AG09309 (cell line): ENCODE measurements at regions not wholly inside any gene's neighbourhood (a gene's known extent, or its start where the extent isn't known, plus 50 kb on each side); places are given as distances from the start of the nearest gene placed in this dataset.
A peak's percentile ranks its signal among the peaks of the same experiment; 100 is the strongest.

ENCODE experiments used
- DNase-seq: peaks from one replicate; pipeline ENCODE4 v3.0.0-alpha.2; 2010; ENCODE audit warnings: low read depth
- H3K4me3 ChIP-seq: 2 replicates; pipeline ENCODE4 v1.5.1; 2011; ENCODE audit warnings: mild to moderate bottlenecking, low read depth, low read length, moderate library complexity; ENCODE audit not compliant: control insufficient read depth
- TF ChIP-seq, protein P1 (sequence below): IDR thresholded peaks from 2 replicates; pipeline ENCODE4 v1.5.1; 2011; ENCODE audit warnings: mild to moderate bottlenecking, low read depth, low read length, inconsistent platforms; ENCODE audit not compliant: insufficient read depth, control insufficient read depth; ENCODE audit errors: missing control alignments

DNA sequence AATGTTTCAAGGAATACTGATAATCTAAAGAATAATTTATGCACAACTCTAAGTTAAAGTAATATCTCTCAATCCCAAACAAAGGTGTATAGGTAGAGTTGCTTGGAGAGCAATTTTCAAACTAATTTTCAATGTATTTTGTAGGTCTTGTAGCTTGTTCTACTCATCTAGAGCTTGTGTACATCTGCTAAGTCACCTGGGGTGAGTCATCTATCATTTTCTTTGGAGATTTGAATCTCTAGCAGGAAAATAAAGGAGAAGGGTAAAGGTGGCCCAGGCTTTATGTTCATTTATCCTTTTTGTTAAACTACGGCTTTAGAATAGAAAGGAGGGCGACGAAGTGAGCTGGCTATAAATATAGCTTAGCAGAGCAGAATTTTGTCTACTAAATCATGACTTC lies 76.8 kb upstream of the THUMPD2 start:
- no peak for DNase-seq
- no peak overlapping the region for H3K4me3 ChIP-seq
- TF ChIP-seq, protein P1, sequence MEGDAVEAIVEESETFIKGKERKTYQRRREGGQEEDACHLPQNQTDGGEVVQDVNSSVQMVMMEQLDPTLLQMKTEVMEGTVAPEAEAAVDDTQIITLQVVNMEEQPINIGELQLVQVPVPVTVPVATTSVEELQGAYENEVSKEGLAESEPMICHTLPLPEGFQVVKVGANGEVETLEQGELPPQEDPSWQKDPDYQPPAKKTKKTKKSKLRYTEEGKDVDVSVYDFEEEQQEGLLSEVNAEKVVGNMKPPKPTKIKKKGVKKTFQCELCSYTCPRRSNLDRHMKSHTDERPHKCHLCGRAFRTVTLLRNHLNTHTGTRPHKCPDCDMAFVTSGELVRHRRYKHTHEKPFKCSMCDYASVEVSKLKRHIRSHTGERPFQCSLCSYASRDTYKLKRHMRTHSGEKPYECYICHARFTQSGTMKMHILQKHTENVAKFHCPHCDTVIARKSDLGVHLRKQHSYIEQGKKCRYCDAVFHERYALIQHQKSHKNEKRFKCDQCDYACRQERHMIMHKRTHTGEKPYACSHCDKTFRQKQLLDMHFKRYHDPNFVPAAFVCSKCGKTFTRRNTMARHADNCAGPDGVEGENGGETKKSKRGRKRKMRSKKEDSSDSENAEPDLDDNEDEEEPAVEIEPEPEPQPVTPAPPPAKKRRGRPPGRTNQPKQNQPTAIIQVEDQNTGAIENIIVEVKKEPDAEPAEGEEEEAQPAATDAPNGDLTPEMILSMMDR: no peak

DNA sequence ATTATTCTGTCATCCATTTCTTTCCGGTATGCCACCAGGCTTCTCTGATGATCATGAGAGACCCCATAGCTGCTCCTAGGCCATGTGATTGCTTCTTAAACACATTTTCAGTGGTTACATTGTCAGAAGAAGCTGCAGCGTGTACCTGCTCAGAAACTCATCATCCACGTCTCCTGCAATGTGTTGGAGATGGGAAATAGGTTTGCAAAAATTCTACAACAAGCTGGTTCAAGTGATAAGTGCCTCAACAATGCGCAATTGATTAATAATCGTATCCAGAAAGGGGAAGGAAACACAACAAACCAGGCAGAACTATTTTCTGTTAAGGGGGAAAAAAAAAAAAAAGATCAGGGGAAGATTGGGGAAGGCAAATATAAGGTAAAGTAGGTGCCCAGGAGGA lies 75.7 kb upstream of the THUMPD2 start:
- no peak for DNase-seq
- H3K4me3 ChIP-seq: no peak overlapping the region
- TF ChIP-seq, protein P1: no peak

DNA sequence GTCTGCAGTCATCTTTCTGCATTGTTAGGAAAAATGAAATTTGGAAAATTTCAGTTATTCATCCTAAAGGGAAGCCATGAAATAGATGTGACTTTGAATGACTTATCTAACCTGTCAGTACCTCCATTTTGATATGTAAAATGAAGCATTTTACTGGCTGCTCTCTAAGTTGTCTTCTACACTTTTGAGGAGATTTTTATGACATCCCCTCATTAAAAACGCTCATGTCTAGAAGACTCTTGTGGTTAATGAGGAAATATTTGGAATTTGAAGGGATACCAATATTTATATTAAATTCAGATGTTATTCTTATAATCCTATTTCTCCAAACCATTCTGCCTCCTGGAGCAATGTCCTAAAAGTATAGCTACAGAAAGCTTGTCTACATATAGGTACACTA lies 73.8 kb upstream of the THUMPD2 start:
- no peak for DNase-seq
- no peak overlapping the region for H3K4me3 ChIP-seq
- TF ChIP-seq, protein P1: no peak

DNA sequence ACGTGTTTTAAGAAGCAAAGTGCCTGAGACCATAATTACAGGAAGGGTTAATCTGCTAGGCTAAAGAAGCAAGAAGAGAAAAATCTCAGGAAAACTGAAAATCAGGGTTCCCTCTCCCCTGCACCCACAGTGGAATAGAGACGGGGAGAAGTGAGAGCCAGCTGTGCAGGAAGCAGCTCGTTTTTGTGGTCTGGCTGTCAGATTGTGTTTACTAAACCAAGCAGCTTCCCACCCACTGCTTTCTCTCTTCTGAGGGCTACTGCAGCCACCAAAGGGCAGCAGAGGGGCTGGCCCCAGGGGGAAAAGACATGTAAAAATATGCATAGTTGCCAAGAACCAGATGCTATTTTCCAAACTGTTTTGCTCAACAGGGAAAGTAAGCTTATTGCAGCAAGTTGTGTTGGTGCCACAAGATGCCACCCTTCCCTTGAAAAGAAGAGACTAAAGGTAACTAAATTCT lies 72.6 kb upstream of the THUMPD2 start:
- TF ChIP-seq, protein P1: peak; percentile 49
- no peak overlapping the region for H3K4me3 ChIP-seq
- peak; percentile 74 for DNase-seq

DNA sequence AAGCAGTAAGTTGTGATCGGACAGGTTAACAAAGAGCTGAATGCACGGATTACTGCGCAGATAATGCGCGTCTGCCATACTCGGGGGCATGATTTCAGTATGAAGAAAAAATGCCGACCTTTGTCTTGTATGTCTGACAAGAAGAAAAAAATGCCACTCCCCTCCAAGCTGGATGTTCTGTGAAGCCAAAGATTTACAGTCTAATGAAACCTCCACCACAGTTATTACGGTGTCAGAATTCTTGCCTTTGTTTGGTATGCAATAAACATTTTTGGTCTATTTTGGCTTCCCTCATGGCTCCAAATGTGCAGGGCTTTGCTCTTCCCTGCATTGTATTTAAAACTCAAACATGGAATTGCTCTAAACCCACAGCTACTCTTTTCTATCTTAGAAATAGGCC lies 72.2 kb upstream of the THUMPD2 start:
- no peak overlapping the region for H3K4me3 ChIP-seq
- TF ChIP-seq, protein P1: no peak
- DNase-seq: peak; percentile 29

DNA sequence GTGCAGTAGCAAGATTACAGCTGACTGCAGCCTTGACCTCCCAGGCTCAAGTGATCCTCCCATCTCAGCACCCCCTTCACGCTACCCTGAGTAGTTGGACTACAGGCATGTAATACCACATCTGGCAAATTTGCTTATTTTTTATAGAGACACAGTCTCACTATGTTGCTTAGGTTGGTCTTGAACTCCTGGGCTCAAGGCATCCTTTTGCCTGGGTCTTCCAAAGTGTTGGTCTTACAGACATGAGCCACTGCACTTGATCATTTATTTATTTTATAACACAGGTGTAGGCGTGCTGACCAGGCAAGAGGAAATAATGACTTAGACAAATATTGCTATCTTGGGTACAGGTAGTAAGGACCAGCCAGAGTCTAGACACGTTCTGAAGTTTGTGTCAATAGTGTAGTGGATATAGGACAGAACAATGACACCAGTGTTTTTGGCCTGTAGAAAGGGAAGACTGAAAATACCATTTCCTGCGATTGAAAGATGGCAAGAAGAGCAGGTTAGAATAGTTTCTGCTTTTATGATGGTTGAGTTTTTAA lies 71.0 kb upstream of the THUMPD2 start:
- DNase-seq: no peak
- TF ChIP-seq, protein P1: no peak
- H3K4me3 ChIP-seq: no peak overlapping the region

DNA sequence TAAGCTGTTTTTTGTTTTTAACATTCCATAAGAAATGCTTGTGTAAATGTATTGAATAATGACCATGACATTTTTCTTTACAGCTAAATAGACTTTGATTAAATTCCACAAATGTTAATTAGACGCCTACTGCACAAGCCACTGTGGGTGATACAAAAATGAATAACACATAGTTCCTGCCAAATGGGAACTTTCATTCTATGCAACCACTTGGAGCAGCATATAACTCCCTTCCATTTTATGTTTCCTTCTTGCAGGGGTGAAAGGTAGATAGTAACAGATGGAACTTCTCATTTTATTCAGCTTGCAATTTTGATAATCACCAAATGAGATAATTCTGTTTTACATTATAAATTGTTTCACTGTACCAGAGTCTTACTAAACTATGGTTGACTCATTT lies 70.0 kb upstream of the THUMPD2 start:
- DNase-seq: no peak
- TF ChIP-seq, protein P1: no peak
- no peak overlapping the region for H3K4me3 ChIP-seq
